Breast epithelium (tissue), 3 donors: ENCODE measurements at regions not wholly inside any gene's neighbourhood (a gene's known extent, or its start where the extent isn't known, plus 50 kb on each side); places are given as distances from the start of the nearest gene placed in this dataset.

ENCODE experiments used
- CTCF ChIP-seq, 3 donors: fragments of 450-650 bp; IDR thresholded peaks; one replicate each; pipeline ENCODE4 v1.5.1; 2016 to 2017; ENCODE audit warnings: antibody characterized with exemption in 3 of 3, mild to moderate bottlenecking in 3 of 3, moderate library complexity in 3 of 3
- POLR2AphosphoS5 ChIP-seq, 3 donors: sonication (generic); formaldehyde crosslinking; IDR thresholded peaks; one replicate each; pipeline ENCODE4 v1.6.1; 2017; ENCODE audit warnings: antibody characterized with exemption in 3 of 3

GRCh38 chr13:73983109-73983508 lies 151.1 kb downstream of the KLF12 start:
- TF ChIP-seq CTCF (IDR thresholded peaks at IDR 0.05) (no peak), POLR2AphosphoS5 (IDR thresholded peaks at IDR 0.05) (no peak)
